Retinal pigment epithelial cell (primary cell): ENCODE measurements at regions not wholly inside any gene's neighbourhood (a gene's known extent, or its start where the extent isn't known, plus 50 kb on each side); places are given as distances from the start of the nearest gene placed in this dataset.
A peak's percentile ranks its signal among the peaks of the same experiment; 100 is the strongest.
"Not testable (repeated sequence)": the region's sequence is repeated elsewhere in the genome, so short reads cannot be mapped to it uniquely, and the experiment has no call there.

Experiments
- DNase-seq: peaks from one replicate; pipeline ENCODE4 v3.0.0-alpha.2; 2010; ENCODE audit warnings: low read depth
- H3K4me3 ChIP-seq: 2 replicates; pipeline ENCODE4 v1.5.1; 2011; ENCODE audit warnings: mild to moderate bottlenecking, low read length, control low read depth, moderate library complexity
- CTCF ChIP-seq: conservative IDR thresholded peaks from 2 replicates; pipeline ENCODE4 v1.5.1; 2011; ENCODE audit warnings: low read depth, low read length, control low read depth, inconsistent platforms

- TF ChIP-seq CTCF, result no peak
- no peak for DNase-seq
- H3K4me3 ChIP-seq, result no peak overlapping the region
Observed at GRCh38 chr1:148294116-148294807, 142.2 kb upstream of the NBPF11 start.

- TF ChIP-seq CTCF, result no peak
- H3K4me3 ChIP-seq, result no peak overlapping the region
- DNase-seq, result no peak
Observed at GRCh38 chr1:148293651-148294050, 141.6 kb upstream of the NBPF11 start.

GRCh38 chr1:148292915-148293314 lies 140.8 kb upstream of the NBPF11 start:
- no peak overlapping the region for H3K4me3 ChIP-seq
- no peak for TF ChIP-seq CTCF
- no peak for DNase-seq

- DNase-seq, result peak; percentile 56
- no peak for TF ChIP-seq CTCF
- H3K4me3 ChIP-seq, result no peak overlapping the region
Observed at GRCh38 chr1:148290881-148291280, 138.8 kb upstream of the NBPF11 start.

- DNase-seq, result no peak
- no peak overlapping the region for H3K4me3 ChIP-seq
- TF ChIP-seq CTCF, result no peak
Observed at GRCh38 chr1:148289647-148290046, 137.6 kb upstream of the NBPF11 start.

- DNase-seq, result not testable (repeated sequence)
Observed at GRCh38 chr1:148285946-148286345, 133.9 kb upstream of the NBPF11 start.

GRCh38 chr1:148280831-148281572 lies 128.9 kb upstream of the NBPF11 start:
- not testable (repeated sequence) for DNase-seq
- H3K4me3 ChIP-seq, result peak overlapping the region; percentile 55

More at GRCh38 chr1:148285946-148286345, 133.9 kb upstream of the NBPF11 start:
- not testable (repeated sequence) for H3K4me3 ChIP-seq

GRCh38 chr1:148279002-148279542 lies 127.0 kb upstream of the NBPF11 start:
- not testable (repeated sequence) for H3K4me3 ChIP-seq, DNase-seq

- not testable (repeated sequence) for DNase-seq, H3K4me3 ChIP-seq
Observed at GRCh38 chr1:148277865-148278279, 125.8 kb upstream of the NBPF11 start.

- not testable (repeated sequence) for DNase-seq, H3K4me3 ChIP-seq
Observed at GRCh38 chr1:148267066-148267465, 115.0 kb upstream of the NBPF11 start.
